HG03135 (cell line): ENCODE measurements at regions not wholly inside any gene's neighbourhood (a gene's known extent, or its start where the extent isn't known, plus 50 kb on each side); places are given as distances from the start of the nearest gene placed in this dataset.

ENCODE experiments used
- ATAC-seq: cut with Tn5 transposase; IDR thresholded peaks from one replicate; pipeline ENCODE4 v1.9.1; 2021; ENCODE audit warnings: mild to moderate bottlenecking, moderate library complexity; ENCODE audit not compliant: unreplicated experiment

- no peak for ATAC-seq
Observed at GRCh38 chr5:98573834-98574320, 199.6 kb upstream of the RGMB start.

DNA sequence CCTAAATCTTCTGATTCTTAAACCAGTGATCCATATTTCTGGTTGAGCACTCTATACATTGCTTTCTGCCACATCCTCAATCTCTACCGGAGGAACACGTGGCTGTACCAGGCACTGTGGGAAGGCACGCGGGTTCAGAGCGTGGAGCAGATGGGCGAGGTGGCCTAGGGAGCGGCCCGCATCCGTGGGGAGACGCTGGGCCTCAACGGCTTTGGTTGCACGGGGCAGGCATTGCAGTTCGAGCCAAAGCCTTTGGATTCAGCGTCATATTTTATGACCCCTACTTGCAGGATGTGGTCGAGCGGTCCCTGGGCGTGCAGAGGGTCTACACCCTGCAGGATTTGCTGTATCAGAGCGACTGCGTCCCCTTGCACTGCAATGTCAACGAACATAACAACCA is 197.2 kb upstream of the RGMB start:
- no peak for ATAC-seq

DNA sequence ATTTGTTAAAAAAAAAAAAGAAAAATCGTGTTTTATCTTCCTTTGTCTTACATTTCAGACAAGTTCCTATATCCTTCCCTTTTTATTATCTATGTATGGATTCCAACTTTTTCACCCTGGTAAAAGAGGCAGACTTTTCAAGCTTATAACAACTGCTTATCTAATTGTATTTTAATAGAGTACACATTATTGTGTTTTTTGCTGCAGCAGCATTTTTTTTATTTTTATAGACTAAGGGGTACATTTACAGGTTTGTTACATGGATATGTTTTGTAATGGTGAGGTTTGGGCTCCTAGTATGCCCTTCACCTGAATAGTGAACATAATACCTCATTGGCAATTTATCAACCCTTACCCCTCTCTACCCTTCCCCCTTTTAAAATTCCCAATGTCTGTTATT is 195.0 kb upstream of the RGMB start:
- no peak for ATAC-seq

DNA sequence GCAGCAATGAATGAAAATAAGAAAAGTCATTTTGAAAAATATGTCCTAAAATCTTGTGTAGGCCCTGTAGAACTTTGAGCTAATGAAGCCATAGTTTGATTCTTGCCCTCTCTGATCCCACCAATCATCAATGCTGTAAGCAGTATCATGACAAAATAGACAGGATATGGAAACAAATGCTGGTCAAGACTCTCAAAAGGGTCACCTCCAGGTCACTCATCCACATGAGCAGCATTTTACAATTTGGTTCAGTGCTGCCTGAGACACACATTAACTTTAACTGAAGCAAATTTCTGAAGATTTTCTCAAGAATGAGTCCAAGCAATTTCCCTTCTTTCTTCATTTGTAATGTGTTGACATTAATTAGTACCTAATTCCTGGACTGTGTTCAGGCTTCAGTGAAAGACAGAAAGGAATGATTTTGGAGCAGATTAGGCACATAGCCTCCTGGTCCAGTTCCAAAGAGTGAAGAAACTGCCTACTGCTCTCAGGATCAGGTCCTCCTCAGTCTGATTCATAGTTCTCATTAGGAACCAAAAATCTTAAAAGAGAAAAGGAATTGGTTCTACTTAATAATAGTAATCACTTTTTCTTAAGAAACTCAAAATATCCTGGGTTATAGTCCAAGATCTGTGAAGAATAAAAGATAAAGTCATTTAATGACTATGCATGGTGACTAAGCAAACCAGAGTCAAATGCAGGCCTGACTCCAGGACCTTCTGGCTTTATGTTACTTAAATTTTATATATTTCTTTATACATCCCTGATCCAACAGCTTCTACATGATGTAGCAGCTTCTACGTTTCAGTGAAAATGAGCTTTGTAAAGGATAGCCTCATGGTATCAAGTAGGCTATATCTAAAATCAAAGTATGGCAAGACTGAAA is 192.1 kb upstream of the RGMB start:
- ATAC-seq = no peak

GRCh38 chr5:98583586-98583985 is 189.9 kb upstream of the RGMB start:
- no peak for ATAC-seq

DNA sequence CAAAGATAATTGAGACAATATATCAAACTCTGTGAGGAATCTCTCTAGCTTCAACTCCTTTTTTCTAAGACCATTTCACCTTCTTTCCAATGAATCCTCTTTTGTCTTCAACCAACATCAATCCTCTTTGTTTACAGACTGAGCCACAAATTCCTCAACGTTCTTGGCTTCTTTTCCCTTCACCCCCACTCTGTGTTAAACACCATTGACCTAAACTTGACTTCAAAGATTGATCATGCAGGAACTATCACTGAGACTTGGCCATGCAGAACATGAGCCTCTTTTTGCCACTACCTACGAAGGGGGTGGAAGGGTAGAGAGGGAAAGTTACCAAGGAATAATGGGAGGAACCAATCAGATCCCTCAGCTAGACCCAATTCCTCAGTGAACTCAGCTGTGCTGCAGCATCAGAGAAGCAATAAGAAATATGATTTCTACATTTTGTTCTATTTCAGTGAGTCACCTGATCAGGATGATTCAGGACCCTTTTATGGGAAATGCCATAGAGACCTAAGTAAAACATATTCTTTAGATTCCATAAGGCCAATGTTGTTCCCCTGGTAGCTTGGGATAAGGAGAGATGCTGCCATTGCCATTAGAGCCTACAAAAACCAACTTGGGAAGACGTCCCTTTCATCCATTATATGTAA is 187.7 kb upstream of the RGMB start:
- ATAC-seq = no peak

DNA sequence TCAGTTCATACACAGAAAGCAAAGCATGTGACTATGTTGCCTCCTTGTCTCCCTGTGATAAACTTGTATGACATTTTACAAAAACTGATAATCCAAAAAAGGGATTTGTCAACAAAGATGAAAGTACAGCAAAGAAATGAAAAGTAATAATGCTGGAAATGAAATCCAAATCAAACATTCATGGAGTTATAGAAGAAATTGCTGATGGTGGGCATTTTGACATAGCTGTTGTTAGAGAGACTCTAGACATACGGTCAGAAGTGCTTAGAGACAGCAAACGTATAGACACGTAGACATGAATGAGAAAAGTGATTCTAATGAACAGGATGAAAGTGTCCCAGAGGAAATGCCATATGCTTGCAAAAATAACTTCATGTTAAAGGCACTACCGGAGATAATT is 186.9 kb upstream of the RGMB start:
- ATAC-seq = no peak

DNA sequence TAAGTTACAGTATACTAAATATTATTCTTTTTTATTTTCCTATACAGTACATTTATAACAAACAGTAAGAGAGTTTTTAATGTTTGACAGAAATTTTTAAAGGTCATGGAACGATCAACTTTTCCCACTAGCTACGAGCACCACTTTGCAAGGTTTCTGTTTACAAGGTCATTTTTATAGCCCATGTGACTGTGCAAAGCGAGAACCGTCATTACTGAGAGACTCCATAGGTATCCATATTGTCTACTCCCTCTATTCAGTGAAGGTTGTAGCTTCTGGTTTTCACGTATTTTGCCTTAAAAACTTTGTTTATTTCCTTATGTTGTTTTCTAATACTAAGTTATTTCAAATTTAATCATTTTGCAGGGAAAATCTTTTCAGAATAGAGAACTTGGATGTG is 186.3 kb upstream of the RGMB start:
- no peak for ATAC-seq

GRCh38 chr5:98588215-98588614 is 185.2 kb upstream of the RGMB start:
- no peak for ATAC-seq

DNA sequence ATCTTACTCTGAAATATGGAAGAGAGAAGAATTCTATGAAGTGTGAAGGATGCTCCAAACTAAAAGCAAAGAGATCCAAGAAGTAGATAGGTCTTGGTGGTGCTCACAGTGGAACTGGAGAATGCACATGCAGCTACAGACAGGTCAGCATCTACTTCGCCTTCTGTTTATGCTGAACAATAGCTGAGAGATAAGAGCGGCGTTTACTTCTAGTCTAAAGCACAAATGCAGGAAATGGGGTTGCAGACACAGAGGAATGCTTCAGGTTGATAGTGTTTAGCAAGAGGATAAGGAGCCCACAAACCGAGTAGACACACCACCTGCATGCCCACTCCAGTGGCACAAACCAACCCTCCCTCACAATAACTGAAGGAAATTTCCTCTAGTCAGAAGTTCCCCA is 180.0 kb upstream of the RGMB start:
- no peak for ATAC-seq

- no peak for ATAC-seq
Observed at GRCh38 chr5:98594098-98594497, 179.4 kb upstream of the RGMB start.

- no peak for ATAC-seq
Observed at GRCh38 chr5:98599016-98599415, 174.4 kb upstream of the RGMB start.

GRCh38 chr5:98602534-98603112 is 170.8 kb upstream of the RGMB start:
- peak; percentile 61 for ATAC-seq

- ATAC-seq = no peak
Observed at GRCh38 chr5:98603456-98603855, 170.0 kb upstream of the RGMB start.

- ATAC-seq = no peak
Observed at GRCh38 chr5:98604301-98604700, 169.2 kb upstream of the RGMB start.

DNA sequence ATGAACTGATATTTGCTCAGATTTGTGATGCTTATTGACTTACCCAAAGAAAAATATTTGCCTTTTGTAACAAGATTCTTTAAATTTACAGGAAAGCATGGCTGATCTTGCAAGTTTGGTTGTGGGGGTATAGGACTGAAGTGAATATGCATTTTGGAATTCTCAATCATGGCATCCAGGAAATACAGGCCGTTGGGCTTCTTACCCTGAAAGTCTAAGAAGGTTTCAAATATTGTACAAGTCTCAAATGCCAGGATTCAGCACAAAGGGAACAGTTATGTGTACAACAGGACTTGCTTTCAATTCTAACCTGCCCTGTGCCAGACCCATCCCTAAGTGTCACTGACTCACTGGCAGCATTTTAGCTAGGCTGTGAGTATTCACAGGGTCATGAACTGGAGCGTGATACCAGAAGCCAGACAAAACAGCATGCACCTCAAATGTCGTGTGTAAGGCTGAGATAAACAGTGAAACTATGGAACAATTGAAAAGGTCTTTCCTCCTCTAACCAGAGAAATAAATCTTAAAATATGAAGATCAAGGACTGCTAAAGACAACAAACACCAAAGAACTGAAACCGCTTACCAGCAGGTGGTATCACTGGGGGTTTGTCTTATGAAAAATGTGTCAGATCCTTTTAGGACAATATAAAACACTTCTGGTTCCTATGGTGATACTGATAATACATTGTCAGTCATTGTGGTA is 168.6 kb upstream of the RGMB start:
- ATAC-seq = no peak

GRCh38 chr5:98605426-98605825 is 168.0 kb upstream of the RGMB start:
- ATAC-seq = no peak

- no peak for ATAC-seq
Observed at GRCh38 chr5:98606961-98607360, 166.5 kb upstream of the RGMB start.

GRCh38 chr5:98608052-98608451 is 165.4 kb upstream of the RGMB start:
- no peak for ATAC-seq

GRCh38 chr5:98614341-98614740 is 159.1 kb upstream of the RGMB start:
- no peak for ATAC-seq

GRCh38 chr5:98621821-98622220 is 151.6 kb upstream of the RGMB start:
- ATAC-seq = no peak
